Keratinocyte (primary cell): ENCODE measurements at regions not wholly inside any gene's neighbourhood (a gene's known extent, or its start where the extent isn't known, plus 50 kb on each side); places are given as distances from the start of the nearest gene placed in this dataset.

Experiments
- DNase-seq: peaks from one replicate; pipeline ENCODE4 v3.0.0-alpha.2; 2011; ENCODE audit warnings: low read depth, missing footprints, low spot score
- FAIRE-seq: peaks from 2 replicates; lab custom pipeline; 2011; peaks lifted over from hg19 to GRCh38; lab: Jason Lieb, UNC
- H2AFZ ChIP-seq: 2 replicates; pipeline ENCODE4 v1.6.0; 2012; ENCODE audit warnings: low read length, control low read depth, inconsistent platforms; ENCODE audit not compliant: control insufficient read depth
- H3K27ac ChIP-seq: 2 replicates; pipeline ENCODE4 v1.5.1; 2011; ENCODE audit warnings: low read length; ENCODE audit not compliant: control insufficient read depth, insufficient read depth
- H3K27me3 ChIP-seq: 3 replicates; pipeline ENCODE4 v1.6.0; 2011; ENCODE audit warnings: low read length; ENCODE audit not compliant: control insufficient read depth, insufficient read depth; ENCODE audit errors: extremely low read depth
- H3K36me3 ChIP-seq, 2 experiments: 2 replicates in 1 of 2; 3 replicates in 1 of 2; pipeline ENCODE4 v1.5.1; 2011; ENCODE audit warnings: low read length in 2 of 2, mild to moderate bottlenecking in 1 of 2; ENCODE audit not compliant: control insufficient read depth in 2 of 2, insufficient read depth in 2 of 2; ENCODE audit errors: extremely low read depth in 1 of 2
- H3K4me1 ChIP-seq: 3 replicates; pipeline ENCODE4 v1.5.1; 2011; ENCODE audit warnings: low read length; ENCODE audit not compliant: control insufficient read depth, insufficient read depth; ENCODE audit errors: extremely low read depth
- H3K4me2 ChIP-seq: 3 replicates; pipeline ENCODE4 v1.6.0; 2011; ENCODE audit warnings: low read depth, low read length; ENCODE audit not compliant: control insufficient read depth, insufficient read depth; ENCODE audit errors: extremely low read depth
- H3K4me3 ChIP-seq, 3 experiments: fragments of 200-600 bp in 1 of 3; sonication (generic) in 1 of 3; 2 replicates in 2 of 3; 3 replicates in 1 of 3; pipeline ENCODE4 v1.5.1; 2011 to 2016; ENCODE audit warnings: low read length in 3 of 3, mild to moderate bottlenecking in 3 of 3, control low read depth in 2 of 3, inconsistent platforms in 1 of 3, low read depth in 1 of 3, mixed read lengths in 1 of 3, mixed run types in 1 of 3, moderate library complexity in 1 of 3; ENCODE audit not compliant: control insufficient read depth in 2 of 3, insufficient read depth in 2 of 3; ENCODE audit errors: extremely low read depth in 1 of 3
- H3K79me2 ChIP-seq: 2 replicates; pipeline ENCODE4 v1.6.0; 2012; ENCODE audit warnings: low read length; ENCODE audit not compliant: control insufficient read depth, insufficient read depth
- H3K9ac ChIP-seq: 3 replicates; pipeline ENCODE4 v1.6.0; 2011; ENCODE audit warnings: low read length; ENCODE audit not compliant: control insufficient read depth, insufficient read depth; ENCODE audit errors: extremely low read depth
- H3K9me1 ChIP-seq: 3 replicates; pipeline ENCODE4 v1.6.0; 2011; ENCODE audit warnings: low read length; ENCODE audit not compliant: control insufficient read depth, insufficient read depth; ENCODE audit errors: extremely low read depth
- H3K9me3 ChIP-seq: 2 replicates; pipeline ENCODE4 v1.5.1; 2012; ENCODE audit warnings: low read depth, low read length; ENCODE audit not compliant: control insufficient read depth
- H4K20me1 ChIP-seq: 3 replicates; pipeline ENCODE4 v1.6.0; 2011; ENCODE audit warnings: low read length; ENCODE audit not compliant: control insufficient read depth, insufficient read depth; ENCODE audit errors: extremely low read depth
- EZH2 ChIP-seq: IDR thresholded peaks from one replicate; pipeline ENCODE4 v1.6.1; 2012; ENCODE audit warnings: inconsistent platforms, mild to moderate bottlenecking, low read length, moderate library complexity
- dilution Hi-C: fragments of 300-500 bp; cut with MboI; formaldehyde crosslinking; loops from one replicate; pipeline ENCODE4 v1.7.0; 2020; ENCODE audit warnings: low sequenced_read_pairs; ENCODE audit not compliant: extremely low pct_ligation_motif_present
- TF ChIP-seq, protein P1 (sequence below), 3 experiments: IDR thresholded peaks in 1 of 3; conservative IDR thresholded peaks in 1 of 3; optimal IDR thresholded peaks in 1 of 3; 2 replicates in 2 of 3; 3 replicates in 1 of 3; pipeline versions ENCODE3 to v1.5.1; 2011; ENCODE audit warnings: low read length in 3 of 3, mild to moderate bottlenecking in 3 of 3, moderate library complexity in 2 of 3, control low read depth in 1 of 3, inconsistent platforms in 1 of 3; ENCODE audit not compliant: insufficient read depth in 2 of 3; ENCODE audit errors: extremely low read depth in 1 of 3

DNA sequence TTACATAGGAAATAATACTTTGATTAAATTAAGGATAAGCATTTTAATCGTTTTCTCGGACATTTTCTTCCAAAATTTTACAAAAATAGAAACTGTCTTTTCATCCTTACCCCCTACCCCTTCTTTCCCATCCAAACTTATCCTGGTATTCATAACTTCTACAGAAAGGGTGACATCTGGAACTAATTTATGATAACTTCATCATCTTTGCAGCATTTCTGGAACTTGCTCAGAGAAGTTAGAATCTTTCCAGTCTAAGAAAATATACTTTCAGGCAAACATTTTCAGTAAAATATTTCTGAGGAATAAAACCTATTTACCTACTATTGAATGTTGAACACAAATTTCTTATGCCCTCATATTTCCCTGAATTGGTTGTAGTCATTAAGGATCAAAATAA lies 309.0 kb downstream of the MAN2A1 start:
- no peak overlapping the region for H3K4me3 ChIP-seq
- no peak overlapping the region for H2AFZ ChIP-seq
- H3K36me3 ChIP-seq, result no peaks in the 10 kb centered on the region
- FAIRE-seq, result no peak
- no peaks in the 10 kb centered on the region for H3K79me2 ChIP-seq
- no peak for DNase-seq
- dilution Hi-C loops, result no loop called here
- TF ChIP-seq, protein P1, sequence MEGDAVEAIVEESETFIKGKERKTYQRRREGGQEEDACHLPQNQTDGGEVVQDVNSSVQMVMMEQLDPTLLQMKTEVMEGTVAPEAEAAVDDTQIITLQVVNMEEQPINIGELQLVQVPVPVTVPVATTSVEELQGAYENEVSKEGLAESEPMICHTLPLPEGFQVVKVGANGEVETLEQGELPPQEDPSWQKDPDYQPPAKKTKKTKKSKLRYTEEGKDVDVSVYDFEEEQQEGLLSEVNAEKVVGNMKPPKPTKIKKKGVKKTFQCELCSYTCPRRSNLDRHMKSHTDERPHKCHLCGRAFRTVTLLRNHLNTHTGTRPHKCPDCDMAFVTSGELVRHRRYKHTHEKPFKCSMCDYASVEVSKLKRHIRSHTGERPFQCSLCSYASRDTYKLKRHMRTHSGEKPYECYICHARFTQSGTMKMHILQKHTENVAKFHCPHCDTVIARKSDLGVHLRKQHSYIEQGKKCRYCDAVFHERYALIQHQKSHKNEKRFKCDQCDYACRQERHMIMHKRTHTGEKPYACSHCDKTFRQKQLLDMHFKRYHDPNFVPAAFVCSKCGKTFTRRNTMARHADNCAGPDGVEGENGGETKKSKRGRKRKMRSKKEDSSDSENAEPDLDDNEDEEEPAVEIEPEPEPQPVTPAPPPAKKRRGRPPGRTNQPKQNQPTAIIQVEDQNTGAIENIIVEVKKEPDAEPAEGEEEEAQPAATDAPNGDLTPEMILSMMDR (optimal IDR thresholded peaks at IDR 0.05 in 1 of 3, IDR thresholded peaks at IDR 0.05 in 1 of 3, conservative IDR thresholded peaks at IDR 0.05 in 1 of 3; ENCODE audit: extremely low read depth in 1 of 3, insufficient read depth in 2 of 3, low read length in 3 of 3), result no peak
- TF ChIP-seq EZH2, result no peak
- H3K9me1 ChIP-seq, result no peaks in the 10 kb centered on the region
- no peaks in the 10 kb centered on the region for H3K9me3 ChIP-seq
- H3K27me3 ChIP-seq, result no peaks in the 10 kb centered on the region
- no peak overlapping the region for H3K9ac ChIP-seq
- H3K27ac ChIP-seq, result no peak overlapping the region
- no peaks in the 10 kb centered on the region for H3K4me1 ChIP-seq
- no peaks in the 10 kb centered on the region for H4K20me1 ChIP-seq
- no peak overlapping the region for H3K4me2 ChIP-seq

DNA sequence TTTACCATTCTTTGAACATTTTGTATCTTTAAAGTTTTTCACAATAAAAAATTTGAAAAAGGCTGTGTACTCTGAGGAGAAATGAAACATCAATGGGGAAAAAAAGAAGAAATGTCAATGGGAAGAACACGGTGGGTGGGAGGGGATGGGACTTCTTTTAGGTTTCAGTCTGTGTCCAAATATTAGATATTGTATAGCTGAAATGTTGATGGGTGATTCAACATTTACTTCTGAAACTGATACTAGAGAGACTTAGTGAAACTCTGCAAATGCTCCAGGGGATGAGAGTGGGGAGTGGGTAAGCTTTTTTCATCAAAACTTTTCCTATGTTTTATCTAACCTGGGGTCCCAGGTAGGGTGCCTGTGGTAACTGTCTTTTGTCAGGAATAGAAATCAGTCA lies 311.9 kb downstream of the MAN2A1 start:
- dilution Hi-C loops, result no loop called here

More for the DNA sequence above, 311.9 kb downstream of the MAN2A1 start:
- Histone ChIP-seq H3K9me3 (no peaks in the 10 kb centered on the region), H4K20me1 (no peaks in the 10 kb centered on the region), H3K9me1 (no peaks in the 10 kb centered on the region), H3K27ac (no peak overlapping the region), H3K4me2 (no peak overlapping the region), H3K27me3 (no peaks in the 10 kb centered on the region), H3K4me3 (no peak overlapping the region), H3K36me3 (no peaks in the 10 kb centered on the region), H3K9ac (no peak overlapping the region), H3K4me1 (no peaks in the 10 kb centered on the region), H2AFZ (no peak overlapping the region), H3K79me2 (no peaks in the 10 kb centered on the region)
- DNase-seq, result no peak
- TF ChIP-seq, protein P1 (optimal IDR thresholded peaks at IDR 0.05 in 1 of 3, IDR thresholded peaks at IDR 0.05 in 1 of 3, conservative IDR thresholded peaks at IDR 0.05 in 1 of 3; ENCODE audit: extremely low read depth in 1 of 3, insufficient read depth in 2 of 3, low read length in 3 of 3), result no peak
- no peak for TF ChIP-seq EZH2
- FAIRE-seq, result no peak
